ENCODE measurements at regions not wholly inside any gene's neighbourhood (a gene's known extent, or its start where the extent isn't known, plus 50 kb on each side); places are given as distances from the start of the nearest gene placed in this dataset.

GRCh38 chr3:74491874-74492273 is 122.6 kb downstream of the CNTN3 start:
- TF ChIP-seq CTCF (IDR thresholded peaks at IDR 0.05): no peak
- no peak for TF ChIP-seq POLR2A (IDR thresholded peaks at IDR 0.05)
- TF ChIP-seq POLR2AphosphoS5 (IDR thresholded peaks at IDR 0.05): no peak
- no peak for TF ChIP-seq EP300 (IDR thresholded peaks at IDR 0.05)

Data from stomach (tissue), 4 donors.